GM23248 (cell line): ENCODE measurements at regions not wholly inside any gene's neighbourhood (a gene's known extent, or its start where the extent isn't known, plus 50 kb on each side); places are given as distances from the start of the nearest gene placed in this dataset.

ENCODE experiments used
- EZH2 ChIP-seq: fragments of 200-600 bp; sonication (generic); IDR thresholded peaks from 2 replicates; pipeline ENCODE4 v1.6.1; 2018; ENCODE audit warnings: antibody characterized with exemption, mild to moderate bottlenecking; ENCODE audit not compliant: insufficient read depth, poor library complexity, severe bottlenecking
- EZH2phosphoT487 ChIP-seq: fragments of 200-600 bp; sonication (generic); IDR thresholded peaks from 2 replicates; pipeline ENCODE4 v1.6.1; 2018; ENCODE audit warnings: antibody characterized with exemption, moderate library complexity, mild to moderate bottlenecking, low read depth; ENCODE audit not compliant: insufficient read depth

- no peak for TF ChIP-seq EZH2phosphoT487
- TF ChIP-seq EZH2: no peak
Observed at GRCh38 chr10:28797904-28798371, 120.6 kb downstream of the BAMBI start.
